22Rv1 (cell line): ENCODE measurements at regions not wholly inside any gene's neighbourhood (a gene's known extent, or its start where the extent isn't known, plus 50 kb on each side); places are given as distances from the start of the nearest gene placed in this dataset.

Source experiments
- CTCF ChIP-seq: fragments of 450-650 bp; IDR thresholded peaks from 2 replicates; pipeline ENCODE4 v1.5.1; 2017; ENCODE audit warnings: mild to moderate bottlenecking
- ZFX ChIP-seq: fragments of 450-650 bp; IDR thresholded peaks from 2 replicates; pipeline ENCODE4 v1.6.1; 2017; ENCODE audit warnings: antibody characterized with exemption, borderline replicate concordance

GRCh38 chr2:22801970-22802369 lies 583.0 kb upstream of the KLHL29 start:
- no peak for TF ChIP-seq CTCF
- TF ChIP-seq ZFX: no peak
